DMS53 treated with DMSO at 0.1 percent for 48 hours (cell line): ENCODE measurements at regions not wholly inside any gene's neighbourhood (a gene's known extent, or its start where the extent isn't known, plus 50 kb on each side); places are given as distances from the start of the nearest gene placed in this dataset.
A peak's percentile ranks its signal among the peaks of the same experiment; 100 is the strongest.
"Not testable (repeated sequence)": the region's sequence is repeated elsewhere in the genome, so short reads cannot be mapped to it uniquely, and the experiment has no call there.

ENCODE experiments used
- DNase-seq: peaks from one replicate; lab custom pipeline; 2025; ENCODE audit not compliant: unreplicated experiment; lab: John Stamatoyannopoulos, UW

DNA sequence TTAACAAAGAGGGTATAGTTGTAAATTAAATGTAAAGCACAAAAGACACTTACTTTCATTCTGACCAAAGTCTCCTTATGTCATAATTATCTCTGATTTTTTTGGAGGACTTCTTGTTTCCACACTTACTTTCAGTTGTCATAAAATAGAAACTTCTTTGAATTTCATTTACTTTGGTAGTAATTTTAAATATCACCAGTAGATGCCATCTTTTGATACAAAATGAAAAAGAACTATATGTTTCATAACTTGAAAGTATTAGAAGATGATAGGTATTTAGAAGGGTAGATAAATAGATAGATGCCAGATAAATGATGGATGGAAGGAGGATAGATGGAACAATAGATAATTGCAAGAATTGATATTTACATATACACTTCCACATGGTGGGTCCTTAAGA is 1865.3 kb upstream of the CDH9 start:
- peak; percentile 29 for DNase-seq

- DNase-seq, result peak; percentile 57
These were observed 1858.6 kb upstream of the CDH9 start for GRCh38 chr5:28896949-28897348.

DNA sequence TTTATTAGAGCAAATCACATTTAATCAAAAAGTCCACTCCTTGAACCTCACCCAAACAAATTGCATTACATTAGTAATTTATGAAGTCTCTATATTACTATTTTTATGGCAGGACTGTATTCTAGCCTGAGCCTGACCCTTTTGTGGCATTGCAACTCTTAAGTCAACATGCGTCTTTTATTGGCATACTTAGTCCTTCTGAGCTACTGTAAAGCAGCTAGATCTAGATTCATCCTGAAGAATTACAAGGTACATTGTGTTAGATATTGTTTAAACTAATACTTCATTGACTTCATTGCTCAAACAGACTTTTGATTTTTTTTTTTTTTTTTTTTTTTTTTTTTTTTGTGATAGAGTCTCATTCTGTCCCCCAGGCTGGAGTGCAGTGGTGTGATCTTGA is 1842.5 kb upstream of the CDH9 start:
- no peak for DNase-seq

DNA sequence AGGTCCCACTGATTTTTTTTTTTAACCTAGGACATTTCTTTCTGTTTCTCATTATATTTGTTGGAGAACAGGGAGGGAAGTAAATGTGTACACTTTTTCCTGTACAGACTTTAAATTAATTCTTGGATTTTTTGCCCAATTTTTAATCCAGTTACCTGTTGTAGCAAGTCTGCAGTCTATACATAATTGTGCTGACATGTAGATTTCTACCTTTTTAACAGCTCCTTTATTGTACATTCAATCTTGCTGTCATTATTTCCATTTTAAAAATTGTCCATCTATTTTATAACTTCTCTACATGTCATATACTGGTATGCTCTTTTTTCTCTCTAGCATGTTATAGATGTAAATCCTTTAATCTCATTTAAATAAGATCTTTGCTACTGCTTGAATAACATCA is 1838.7 kb upstream of the CDH9 start:
- no peak for DNase-seq

- no peak for DNase-seq
These were observed 1825.6 kb upstream of the CDH9 start for GRCh38 chr5:28864006-28864405.

DNA sequence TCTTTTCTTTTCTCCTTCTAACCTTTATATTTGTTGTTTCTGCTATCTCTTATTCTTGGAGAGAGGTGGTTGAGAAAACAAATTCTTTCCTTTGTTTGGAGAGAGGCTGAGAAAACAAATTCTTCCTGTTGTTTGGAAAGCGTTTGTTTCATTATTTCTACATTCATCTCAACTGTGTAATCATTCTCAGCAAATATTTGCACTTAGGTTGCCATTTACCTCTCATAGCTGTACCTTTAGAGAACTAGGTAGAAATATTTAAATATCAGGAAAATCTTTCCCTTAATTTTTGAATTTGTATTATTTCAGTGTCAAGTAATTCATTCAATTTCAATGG is 1824.4 kb upstream of the CDH9 start:
- DNase-seq, result peak; percentile 95

DNA sequence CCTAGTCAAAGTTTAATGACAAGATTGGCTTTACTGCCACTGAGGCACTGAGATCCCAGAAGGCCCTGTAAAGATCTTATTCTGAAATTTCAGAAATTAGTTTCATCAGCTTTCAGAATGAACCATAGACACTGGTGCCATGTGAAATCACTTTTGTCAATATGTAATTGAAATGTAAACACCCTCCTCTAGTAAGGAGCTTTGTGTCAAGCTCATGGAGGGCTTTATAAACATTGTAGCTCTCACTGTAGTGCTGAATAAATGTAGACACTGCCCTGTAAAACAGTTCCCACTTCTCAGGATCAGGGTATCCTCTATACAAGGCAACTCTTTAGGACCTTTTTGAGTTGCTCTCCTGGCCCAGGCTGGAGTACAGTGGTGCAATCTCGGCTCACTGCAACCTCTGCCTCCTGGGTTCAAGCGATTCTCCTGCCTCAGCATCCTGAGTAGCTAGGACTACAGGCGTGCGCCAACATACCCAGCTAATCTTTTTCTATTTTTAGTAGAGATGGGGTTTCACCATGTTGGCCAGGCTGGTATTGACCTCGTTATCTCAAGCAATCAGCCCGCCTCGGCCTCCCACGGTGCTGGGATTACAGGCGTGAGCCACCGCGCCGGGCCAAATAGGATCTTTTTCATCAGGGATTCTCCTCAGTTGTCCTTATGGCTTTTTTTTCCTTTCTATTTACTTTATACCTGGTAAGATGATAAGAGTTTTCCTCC is 1823.9 kb upstream of the CDH9 start:
- DNase-seq, result peak; percentile 95

GRCh38 chr5:28855626-28856025 is 1817.2 kb upstream of the CDH9 start:
- DNase-seq, result no peak

GRCh38 chr5:28850320-28850921 is 1812.0 kb upstream of the CDH9 start:
- no peak for DNase-seq

DNA sequence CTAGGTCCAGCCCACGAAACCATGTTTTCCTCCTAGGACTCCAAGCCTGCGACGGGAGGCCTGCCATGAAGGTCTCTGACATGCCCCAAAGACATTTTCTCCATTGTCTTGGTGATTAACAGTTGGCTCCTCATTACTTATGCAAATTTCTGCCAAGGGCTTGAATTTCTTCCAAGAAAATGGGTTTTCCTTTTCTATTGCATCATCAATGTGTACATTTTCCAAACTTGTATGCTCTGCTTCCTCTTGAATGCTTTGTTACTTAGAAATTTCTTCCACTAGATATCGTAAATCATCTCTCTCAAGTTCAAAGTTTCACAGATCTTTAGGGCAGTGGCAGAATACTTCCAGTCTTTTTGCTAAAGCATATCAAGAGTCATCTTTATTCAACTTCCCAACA is 1792.7 kb upstream of the CDH9 start:
- no peak for DNase-seq

- DNase-seq, result no peak
These were observed 1784.8 kb upstream of the CDH9 start for GRCh38 chr5:28823231-28823630.

DNA sequence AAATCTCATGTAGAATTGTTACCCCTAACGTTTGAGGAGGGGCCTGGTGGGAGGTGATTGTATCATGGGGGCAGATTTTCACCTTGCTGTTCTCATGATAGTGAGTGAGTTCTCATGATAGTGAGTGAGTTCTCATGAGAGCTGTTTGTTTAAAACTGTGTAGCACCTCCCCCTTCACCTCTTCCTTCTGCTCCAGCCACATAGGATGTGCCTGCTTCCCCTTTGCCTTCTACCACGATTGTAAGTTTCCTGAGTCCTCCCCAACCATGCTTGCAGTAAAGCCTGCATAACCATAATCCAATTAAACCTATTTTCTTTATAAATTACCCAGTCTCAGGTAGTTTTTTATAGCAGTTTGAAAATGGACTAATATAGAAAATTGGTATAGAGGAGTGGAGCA is 1783.7 kb upstream of the CDH9 start:
- DNase-seq, result no peak

- DNase-seq, result no peak
These were observed 1772.4 kb upstream of the CDH9 start for GRCh38 chr5:28810751-28811136.

GRCh38 chr5:28809811-28810750 is 1771.7 kb upstream of the CDH9 start:
- no peak for DNase-seq

GRCh38 chr5:28808967-28809810 is 1770.8 kb upstream of the CDH9 start:
- DNase-seq, result no peak

GRCh38 chr5:28807195-28807729 is 1768.9 kb upstream of the CDH9 start:
- no peak for DNase-seq

DNA sequence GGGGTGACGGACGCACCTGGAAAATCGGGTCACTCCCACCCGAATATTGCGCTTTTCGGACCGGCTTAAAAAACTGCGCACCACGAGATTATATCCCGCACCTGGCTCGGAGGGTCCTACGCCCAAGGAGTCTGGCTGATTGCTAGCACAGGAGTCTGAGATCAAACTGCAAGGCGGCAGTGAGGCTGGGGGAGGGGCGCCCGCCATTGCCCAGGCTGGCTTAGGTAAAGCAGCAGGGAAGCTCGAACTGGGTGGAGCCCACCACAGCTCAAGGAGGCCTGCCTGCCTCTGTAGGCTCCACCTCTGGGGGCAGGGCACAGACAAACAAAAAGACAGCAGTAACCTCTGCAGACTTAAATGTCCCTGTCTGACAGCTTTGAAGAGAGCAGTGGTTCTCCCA is 1760.6 kb upstream of the CDH9 start:
- DNase-seq, result not testable (repeated sequence)

GRCh38 chr5:28788954-28789353 is 1750.6 kb upstream of the CDH9 start:
- no peak for DNase-seq

GRCh38 chr5:28780083-28780692 is 1741.8 kb upstream of the CDH9 start:
- DNase-seq, result no peak

DNA sequence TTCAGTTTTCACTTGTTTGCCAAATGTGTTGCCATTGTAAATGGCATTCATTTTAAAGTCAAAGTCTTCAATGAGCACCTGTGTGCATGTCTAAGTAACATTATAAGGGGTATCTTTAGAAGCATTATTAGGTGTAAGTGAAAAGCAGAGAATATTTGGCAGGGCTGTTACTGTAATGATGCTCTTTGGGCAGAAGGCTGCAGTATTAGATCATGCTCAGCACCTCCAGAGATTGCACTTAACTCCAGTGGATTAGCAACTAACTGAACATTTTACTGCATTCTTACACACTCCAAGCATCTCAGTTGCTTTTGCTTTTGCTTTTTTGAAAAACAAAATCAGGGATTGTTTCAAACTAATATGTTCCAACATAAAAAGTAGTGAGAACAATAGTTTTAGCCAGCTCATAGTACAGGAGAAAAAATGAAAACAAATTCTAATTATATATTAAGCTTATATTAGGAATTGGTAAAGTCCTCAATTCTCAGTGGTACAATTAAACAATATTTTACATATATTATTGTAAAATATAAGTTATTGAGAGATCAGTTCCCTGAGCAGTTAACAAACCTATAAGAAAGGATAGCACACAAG is 1740.9 kb upstream of the CDH9 start:
- peak; percentile 57 for DNase-seq
